Stomach (tissue), 8 donors: ENCODE measurements at regions not wholly inside any gene's neighbourhood (a gene's known extent, or its start where the extent isn't known, plus 50 kb on each side); places are given as distances from the start of the nearest gene placed in this dataset.

Experiments
- DNase-seq, 2 donors: peaks; one replicate each; pipeline versions ENCODE4 v3.0.0 to v3.0.0-alpha.2; 2013 to 2019
- H3K27ac ChIP-seq, 5 donors: fragments of 200-600 bp in 4 of 5; sonication (generic) in 4 of 5; one replicate each; pipeline ENCODE4 v1.5.1; 2013 to 2019; ENCODE audit warnings: mild to moderate bottlenecking in 1 of 5, moderate library complexity in 1 of 5
- H3K27me3 ChIP-seq, 3 donors: fragments of 200-600 bp; sonication (generic); one replicate each; pipeline ENCODE4 v1.5.1; 2017 to 2019; ENCODE audit warnings: mixed run types in 1 of 3
- H3K36me3 ChIP-seq, 4 donors: fragments of 200-600 bp; sonication (generic); 1 replicate in 3 of 4; 2 replicates in 1 of 4; pipeline ENCODE4 v1.5.1; 2016 to 2019
- H3K4me1 ChIP-seq, 4 donors: fragments of 200-600 bp; sonication (generic); one replicate each; pipeline ENCODE4 v1.5.1; 2016 to 2019
- H3K4me3 ChIP-seq, 4 donors: fragments of 200-600 bp; sonication (generic) in 3 of 4; one replicate each; pipeline ENCODE4 v1.5.1; 2016 to 2019; ENCODE audit warnings: mild to moderate bottlenecking in 1 of 4
- H3K9me3 ChIP-seq, 4 donors: fragments of 200-600 bp; sonication (generic); one replicate each; pipeline ENCODE4 v1.5.1; 2016 to 2019
- CTCF ChIP-seq, 7 experiments: fragments of 450-650 bp in 4 of 7; fragments of 200-600 bp in 3 of 7; sonication (generic) in 3 of 7; IDR thresholded peaks; one replicate each; pipeline ENCODE4 v1.5.1; 2016 to 2019; ENCODE audit warnings: antibody characterized with exemption in 7 of 7, control low read depth in 2 of 7, mild to moderate bottlenecking in 1 of 7
- EP300 ChIP-seq: sonication (generic); formaldehyde crosslinking; IDR thresholded peaks from one replicate; pipeline ENCODE4 v1.6.1; 2017; ENCODE audit warnings: antibody characterized with exemption
- POLR2A ChIP-seq, 4 donors: fragments of 450-650 bp; IDR thresholded peaks; one replicate each; pipeline ENCODE4 v1.6.1; 2016; ENCODE audit warnings: antibody characterized with exemption in 4 of 4, control low read depth in 2 of 4, mild to moderate bottlenecking in 1 of 4, moderate library complexity in 1 of 4
- POLR2AphosphoS5 ChIP-seq, 3 donors: sonication (generic); formaldehyde crosslinking; IDR thresholded peaks; one replicate each; pipeline ENCODE4 v1.6.1; 2016; ENCODE audit warnings: antibody characterized with exemption in 3 of 3
- WGBS, 5 donors: extraction: QIAGEN DNeasy Blood & Tissue Kit in 3 of 5; methylation state at CpG; one replicate each; pipeline versions ENCODE4 v1.1.5 to v1.1.7; 2013 to 2018; 5-methylcytosine and 5-hydroxymethylcytosine counted together
- intact Hi-C: fragments of 100-400 bp; cut with DNase I; formaldehyde crosslinking; loops from one replicate; pipeline ENCODE4 v1.15.1; 2023; ENCODE audit warnings: low total_unique reads
- donor health status: healthy with polysubstance abuse.
- donor health status: Bipolar disorder and iron deficiency.
- donor health status: healthy.

GRCh38 chr2:120524174-120524573 lies 178.2 kb downstream of the INHBB start:
- H3K36me3 ChIP-seq, result no peaks in the 10 kb centered on the region
- H3K27ac ChIP-seq, result no peak overlapping the region
- TF ChIP-seq POLR2A (IDR thresholded peaks at IDR 0.05) (no peak), EP300 (no peak), CTCF (IDR thresholded peaks at IDR 0.05) (no peak), POLR2AphosphoS5 (IDR thresholded peaks at IDR 0.05) (no peak)
- no peak for DNase-seq
- H3K4me1 ChIP-seq, result peaks cover 0 to 12% (median 8%) of the 10 kb centered on the region in 4 donors
- peaks cover 0 to 61% (median 13%) of the 10 kb centered on the region in 3 donors for H3K27me3 ChIP-seq
- intact Hi-C loops, result loop anchor here (10.0 kb wide), 1 partner anchor 169 kb away; no protein-coding TSS in a partner anchor
- H3K4me3 ChIP-seq, result no peak overlapping the region
- WGBS, 5 donors, result 88 to 96% (median 89%) methylated on average over 7 to 9 of the region's 9 CpGs
- no peaks in the 10 kb centered on the region for H3K9me3 ChIP-seq

GRCh38 chr2:120525056-120526046 lies 179.4 kb downstream of the INHBB start:
- Histone ChIP-seq H3K27ac (peak overlapping the region in 4 of 5 donors; percentile 25 to 62 (median 44)), H3K36me3 (no peaks in the 10 kb centered on the region), H3K4me3 (no peak overlapping the region), H3K27me3 (peaks cover 0 to 57% (median 13%) of the 10 kb centered on the region in 3 donors), H3K9me3 (no peaks in the 10 kb centered on the region), H3K4me1 (peaks cover 0 to 12% (median 8%) of the 10 kb centered on the region in 4 donors)
- intact Hi-C loops, result loop anchor here (10.0 kb wide), 1 partner anchor 171 kb away; no protein-coding TSS in a partner anchor
- no peak for TF ChIP-seq EP300
- TF ChIP-seq POLR2A (IDR thresholded peaks at IDR 0.05), result no peak
- TF ChIP-seq CTCF (IDR thresholded peaks at IDR 0.05), result no peak
- no peak for TF ChIP-seq POLR2AphosphoS5 (IDR thresholded peaks at IDR 0.05)
- peak in 1 of 2 donors; percentile 58 for DNase-seq
- 49 to 56% (median 51%) methylated on average over 17 to 18 of the region's 18 CpGs for WGBS, 5 donors

GRCh38 chr2:120526047-120526562 lies 180.2 kb downstream of the INHBB start:
- H3K4me3 ChIP-seq, result no peak overlapping the region
- H3K4me1 ChIP-seq, result peaks cover 0 to 12% (median 8%) of the 10 kb centered on the region in 4 donors
- peaks cover 0 to 54% (median 13%) of the 10 kb centered on the region in 3 donors for H3K27me3 ChIP-seq
- H3K27ac ChIP-seq, result peak overlapping the region in 4 of 5 donors; percentile 25 to 62 (median 44)
- no peak for TF ChIP-seq POLR2A (IDR thresholded peaks at IDR 0.05)
- TF ChIP-seq POLR2AphosphoS5 (IDR thresholded peaks at IDR 0.05), result peak in 2 of 3 donors; percentile 43 to 44
- TF ChIP-seq EP300, result no peak
- intact Hi-C loops, result loop anchor here (10.0 kb wide), 1 partner anchor 171 kb away; no protein-coding TSS in a partner anchor
- H3K36me3 ChIP-seq, result no peaks in the 10 kb centered on the region
- no peaks in the 10 kb centered on the region for H3K9me3 ChIP-seq
- WGBS, 5 donors, result 53 to 70% (median 62%) methylated on average over 9 to 16 of the region's 16 CpGs
- no peak for DNase-seq

GRCh38 chr2:120526997-120527945 lies 181.3 kb downstream of the INHBB start:
- intact Hi-C loops, result loop anchor here (10.0 kb wide), 1 partner anchor 172 kb away; no protein-coding TSS in a partner anchor
- no peaks in the 10 kb centered on the region for H3K36me3 ChIP-seq
- no peak overlapping the region for H3K27ac ChIP-seq
- no peak for DNase-seq
- no peaks in the 10 kb centered on the region for H3K9me3 ChIP-seq
- TF ChIP-seq EP300, result no peak
- no peak for TF ChIP-seq CTCF (IDR thresholded peaks at IDR 0.05)
- TF ChIP-seq POLR2AphosphoS5 (IDR thresholded peaks at IDR 0.05), result no peak
- no peak for TF ChIP-seq POLR2A (IDR thresholded peaks at IDR 0.05)
- 67 to 84% (median 81%) methylated on average over 16 to 18 of the region's 18 CpGs for WGBS, 5 donors
- H3K4me1 ChIP-seq, result peaks cover 0 to 8% (median 2%) of the 10 kb centered on the region in 4 donors
- peaks cover 0 to 43% (median 3%) of the 10 kb centered on the region in 3 donors for H3K27me3 ChIP-seq
- H3K4me3 ChIP-seq, result no peak overlapping the region
